H9 (cell line): ENCODE measurements at regions not wholly inside any gene's neighbourhood (a gene's known extent, or its start where the extent isn't known, plus 50 kb on each side); places are given as distances from the start of the nearest gene placed in this dataset.

Experiments
- DNase-seq: peaks from one replicate; pipeline ENCODE4 v3.0.0-alpha.2; 2017
- H2AFZ ChIP-seq: one replicate; pipeline ENCODE4 v1.6.1; 2013; ENCODE audit warnings: mild to moderate bottlenecking, low read length, control low read depth, moderate library complexity
- H2AK5ac ChIP-seq: 2 replicates; pipeline ENCODE4 v1.6.1; 2013; ENCODE audit warnings: low read length, control low read depth, mixed read lengths; ENCODE audit not compliant: insufficient read length
- H2BK120ac ChIP-seq: one replicate; pipeline ENCODE4 v1.6.1; 2013; ENCODE audit warnings: low read depth, mild to moderate bottlenecking, low read length, control low read depth, inconsistent platforms; ENCODE audit not compliant: poor library complexity, severe bottlenecking
- H2BK12ac ChIP-seq: 2 replicates; pipeline ENCODE4 v1.6.1; 2013; ENCODE audit warnings: low read length, control low read depth, mixed read lengths, low read depth; ENCODE audit not compliant: insufficient read length
- H2BK15ac ChIP-seq: 2 replicates; pipeline ENCODE4 v1.6.1; 2013; ENCODE audit warnings: low read depth, low read length, control low read depth
- H2BK20ac ChIP-seq: one replicate; pipeline ENCODE4 v1.6.1; 2013; ENCODE audit warnings: low read depth, mild to moderate bottlenecking, low read length, control low read depth, inconsistent platforms; ENCODE audit not compliant: poor library complexity, severe bottlenecking
- H2BK5ac ChIP-seq: 2 replicates; pipeline ENCODE4 v1.6.1; 2013; ENCODE audit warnings: low read length, control low read depth, mixed read lengths; ENCODE audit not compliant: insufficient read length
- H3K14ac ChIP-seq: 2 replicates; pipeline ENCODE4 v1.6.1; 2013; ENCODE audit warnings: low read length, control low read depth; ENCODE audit not compliant: insufficient read depth
- H3K18ac ChIP-seq: 2 replicates; pipeline ENCODE4 v1.6.1; 2013; ENCODE audit warnings: low read depth, mild to moderate bottlenecking, mixed read lengths, low read length, control low read depth; ENCODE audit not compliant: insufficient read length
- H3K23ac ChIP-seq: 2 replicates; pipeline ENCODE4 v1.6.1; 2013; ENCODE audit warnings: low read length, control low read depth, mixed read lengths, low read depth; ENCODE audit not compliant: insufficient read length
- H3K23me2 ChIP-seq: 2 replicates; pipeline ENCODE4 v1.6.1; 2013; ENCODE audit warnings: low read depth, mild to moderate bottlenecking, mixed read lengths, low read length, control low read depth; ENCODE audit not compliant: insufficient read length, poor library complexity, severe bottlenecking
- H3K27ac ChIP-seq: 2 replicates; pipeline ENCODE4 v1.5.1; 2013; ENCODE audit warnings: low read length, control low read depth, mixed read lengths, low read depth; ENCODE audit not compliant: insufficient read length
- H3K27me3 ChIP-seq: 2 replicates; pipeline ENCODE4 v1.6.1; 2013; ENCODE audit warnings: low read length, control low read depth, inconsistent platforms; ENCODE audit not compliant: insufficient read depth
- H3K4ac ChIP-seq: 2 replicates; pipeline ENCODE4 v1.6.1; 2013; ENCODE audit warnings: low read depth, mild to moderate bottlenecking, control low read depth, inconsistent platforms, low read length, moderate library complexity
- H3K4me1 ChIP-seq: 2 replicates; pipeline ENCODE4 v1.6.1; 2013; ENCODE audit warnings: low read length, control low read depth, inconsistent platforms; ENCODE audit not compliant: insufficient read depth
- H3K4me2 ChIP-seq: 2 replicates; pipeline ENCODE4 v1.6.1; 2013; ENCODE audit warnings: low read length, control low read depth, mixed read lengths; ENCODE audit not compliant: insufficient read length, insufficient read depth
- H3K56ac ChIP-seq: 2 replicates; pipeline ENCODE4 v1.6.1; 2013; ENCODE audit warnings: low read depth, mild to moderate bottlenecking, mixed read lengths, low read length, control low read depth; ENCODE audit not compliant: insufficient read length
- H3K79me1 ChIP-seq: 2 replicates; pipeline ENCODE4 v1.6.1; 2013; ENCODE audit warnings: low read depth, mild to moderate bottlenecking, moderate library complexity, low read length, control low read depth, inconsistent platforms; ENCODE audit not compliant: insufficient read depth, poor library complexity, severe bottlenecking
- H3K79me2 ChIP-seq: 2 replicates; pipeline ENCODE4 v1.6.1; 2013; ENCODE audit warnings: low read length, control low read depth, inconsistent platforms; ENCODE audit not compliant: insufficient read depth
- H3K9ac ChIP-seq: 2 replicates; pipeline ENCODE4 v1.6.1; 2013; ENCODE audit warnings: low read length, control low read depth, mixed read lengths; ENCODE audit not compliant: insufficient read length; ENCODE audit errors: extremely low read depth
- H3K9me3 ChIP-seq: one replicate; pipeline ENCODE4 v1.6.1; 2013; ENCODE audit warnings: low read depth, low read length, inconsistent platforms; ENCODE audit not compliant: control insufficient read depth
- H3T11ph ChIP-seq: one replicate; pipeline ENCODE4 v1.6.1; 2013; ENCODE audit warnings: mild to moderate bottlenecking, low read length, control low read depth, inconsistent platforms
- H4K20me1 ChIP-seq: one replicate; pipeline ENCODE4 v1.6.1; 2013; ENCODE audit not compliant: control insufficient read depth, insufficient read length, insufficient read depth
- H4K5ac ChIP-seq: 2 replicates; pipeline ENCODE4 v1.6.1; 2013; ENCODE audit warnings: low read depth, mild to moderate bottlenecking, mixed read lengths, low read length, control low read depth; ENCODE audit not compliant: insufficient read length
- H4K8ac ChIP-seq: replicated peaks from 2 replicates; pipeline ENCODE4 v1.6.1; 2013; ENCODE audit warnings: low read length, control low read depth, mixed read lengths, low read depth; ENCODE audit not compliant: insufficient read length
- H4K91ac ChIP-seq: 2 replicates; pipeline ENCODE4 v1.6.1; 2013; ENCODE audit warnings: low read depth, mild to moderate bottlenecking, moderate library complexity, mixed read lengths, low read length, control low read depth; ENCODE audit not compliant: insufficient read length
- H3K27ac Mint-ChIP-seq, 3 experiments: 2 replicates in 2 of 3; 3 replicates in 1 of 3; pipeline ENCODE4 v1.8.0; 2020 to 2021; ENCODE audit warnings: mixed read lengths in 3 of 3, mild to moderate bottlenecking in 1 of 3, moderate library complexity in 1 of 3
- H3K27me3 Mint-ChIP-seq: 2 replicates; pipeline ENCODE4 v1.8.0; 2021; ENCODE audit warnings: low read depth, mild to moderate bottlenecking, moderate library complexity, mixed read lengths
- H3K36me3 Mint-ChIP-seq, 3 experiments: 2 replicates in 2 of 3; 3 replicates in 1 of 3; pipeline ENCODE4 v1.8.0; 2020 to 2021; ENCODE audit warnings: low read depth in 3 of 3, mixed read lengths in 3 of 3; ENCODE audit not compliant: insufficient read depth in 1 of 3
- H3K4me1 Mint-ChIP-seq, 2 experiments: 2 replicates each; pipeline ENCODE4 v1.8.0; 2020; ENCODE audit warnings: mixed read lengths in 2 of 2
- H3K4me3 Mint-ChIP-seq, 2 experiments: 2 replicates in 1 of 2; 3 replicates in 1 of 2; pipeline ENCODE4 v1.8.0; 2020 to 2021; ENCODE audit warnings: mild to moderate bottlenecking in 2 of 2, mixed read lengths in 2 of 2, moderate library complexity in 1 of 2
- H3K9me3 Mint-ChIP-seq, 2 experiments: 2 replicates in 1 of 2; 3 replicates in 1 of 2; pipeline ENCODE4 v1.8.0; 2020; ENCODE audit warnings: mild to moderate bottlenecking in 2 of 2, mixed read lengths in 2 of 2, moderate library complexity in 1 of 2
- WGBS: extraction: QIAGEN DNeasy Blood & Tissue Kit; methylation state at CpG from one replicate; pipeline ENCODE4 v1.1.7; 2013; ENCODE audit warnings: missing lambda C conversion rate, low lambda C conversion rate, mixed read lengths; ENCODE audit not compliant: insufficient read length; ENCODE audit errors: extremely low coverage; 5-methylcytosine and 5-hydroxymethylcytosine counted together
- TF ChIP-seq, protein P1 (sequence below): fragments of 200-600 bp; sonication (generic); conservative IDR thresholded peaks from 3 replicates; pipeline ENCODE4 v1.8.0; 2021; ENCODE audit warnings: antibody characterized with exemption, mild to moderate bottlenecking

DNA sequence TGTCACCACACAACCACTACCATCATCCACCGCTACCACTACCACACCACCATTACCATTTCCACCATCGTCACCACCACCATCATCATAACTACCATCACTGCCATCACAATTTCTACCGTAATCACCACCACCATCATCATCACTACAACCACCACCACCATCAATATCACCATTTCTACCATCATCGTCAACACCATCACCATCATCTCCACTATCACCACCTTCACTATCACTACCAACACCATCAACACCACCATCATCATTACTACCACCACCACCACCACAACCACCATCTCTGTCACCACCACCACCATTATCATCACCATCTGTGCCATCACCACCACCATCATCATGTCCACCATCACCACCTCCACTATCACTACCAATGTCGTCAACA is 524.5 kb upstream of the C16orf82 start:
- Histone ChIP-seq H3K18ac (no peak overlapping the region), H2BK15ac (no peak overlapping the region), H3K4me1 (no peaks in the 10 kb centered on the region), H2BK12ac (no peak overlapping the region), H4K5ac (no peak overlapping the region), H3K9me3 (peaks cover 5% of the 10 kb centered on the region), H2BK120ac (no peak overlapping the region), H3K79me2 (no peaks in the 10 kb centered on the region), H2BK20ac (no peak overlapping the region), H3K9ac (no peak overlapping the region), H3K79me1 (no peaks in the 10 kb centered on the region), H3K23ac (no peak overlapping the region), H3K23me2 (no peaks in the 10 kb centered on the region), H2BK5ac (no peak overlapping the region), H3K4ac (no peak overlapping the region), H3T11ph (no peak overlapping the region), H2AFZ (no peak overlapping the region), H3K56ac (no peak overlapping the region), H3K4me2 (no peak overlapping the region), H3K14ac (no peak overlapping the region), H4K20me1 (no peaks in the 10 kb centered on the region), H3K27me3 (no peaks in the 10 kb centered on the region), H3K27ac (no peak overlapping the region), H4K8ac (no peak overlapping the region), H2AK5ac (no peak overlapping the region), H4K91ac (no peak overlapping the region)
- WGBS: 100% methylated on average over 2 of the region's 5 CpGs
- Mint-ChIP-seq H3K36me3 (no peaks in the 10 kb centered on the region), H3K4me3 (no peak overlapping the region), H3K27me3 (no peaks in the 10 kb centered on the region; the same call in 1 of the 2 replicates), H3K27ac (no peak overlapping the region), H3K9me3 (no peaks in the 10 kb centered on the region), H3K4me1 (no peaks in the 10 kb centered on the region)
- TF ChIP-seq, protein P1, sequence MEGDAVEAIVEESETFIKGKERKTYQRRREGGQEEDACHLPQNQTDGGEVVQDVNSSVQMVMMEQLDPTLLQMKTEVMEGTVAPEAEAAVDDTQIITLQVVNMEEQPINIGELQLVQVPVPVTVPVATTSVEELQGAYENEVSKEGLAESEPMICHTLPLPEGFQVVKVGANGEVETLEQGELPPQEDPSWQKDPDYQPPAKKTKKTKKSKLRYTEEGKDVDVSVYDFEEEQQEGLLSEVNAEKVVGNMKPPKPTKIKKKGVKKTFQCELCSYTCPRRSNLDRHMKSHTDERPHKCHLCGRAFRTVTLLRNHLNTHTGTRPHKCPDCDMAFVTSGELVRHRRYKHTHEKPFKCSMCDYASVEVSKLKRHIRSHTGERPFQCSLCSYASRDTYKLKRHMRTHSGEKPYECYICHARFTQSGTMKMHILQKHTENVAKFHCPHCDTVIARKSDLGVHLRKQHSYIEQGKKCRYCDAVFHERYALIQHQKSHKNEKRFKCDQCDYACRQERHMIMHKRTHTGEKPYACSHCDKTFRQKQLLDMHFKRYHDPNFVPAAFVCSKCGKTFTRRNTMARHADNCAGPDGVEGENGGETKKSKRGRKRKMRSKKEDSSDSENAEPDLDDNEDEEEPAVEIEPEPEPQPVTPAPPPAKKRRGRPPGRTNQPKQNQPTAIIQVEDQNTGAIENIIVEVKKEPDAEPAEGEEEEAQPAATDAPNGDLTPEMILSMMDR: no peak
- no peak for DNase-seq
